IPS-15b (cell line): ENCODE measurements at regions not wholly inside any gene's neighbourhood (a gene's known extent, or its start where the extent isn't known, plus 50 kb on each side); places are given as distances from the start of the nearest gene placed in this dataset.
"Not testable (repeated sequence)": the region's sequence is repeated elsewhere in the genome, so short reads cannot be mapped to it uniquely, and the experiment has no call there.

ENCODE experiments used
- H3K27me3 ChIP-seq: one replicate; pipeline ENCODE4 v1.6.1; 2013; ENCODE audit warnings: low read length; ENCODE audit not compliant: control insufficient read depth, insufficient read depth
- H3K36me3 ChIP-seq: one replicate; pipeline ENCODE4 v1.6.1; 2013; ENCODE audit warnings: low read length; ENCODE audit not compliant: control insufficient read depth, insufficient read depth
- H3K4me1 ChIP-seq: one replicate; pipeline ENCODE4 v1.6.1; 2013; ENCODE audit warnings: mild to moderate bottlenecking, low read length; ENCODE audit not compliant: control insufficient read depth, insufficient read depth
- H3K4me3 ChIP-seq: one replicate; pipeline ENCODE4 v1.5.1; 2013; ENCODE audit warnings: low read depth, low read length
- H3K9ac ChIP-seq: one replicate; pipeline ENCODE4 v1.6.1; 2013; ENCODE audit warnings: low read depth, mild to moderate bottlenecking, low read length
- H3K9me3 ChIP-seq: one replicate; pipeline ENCODE4 v1.6.1; 2013; ENCODE audit warnings: mild to moderate bottlenecking, low read length; ENCODE audit not compliant: control insufficient read depth, insufficient read depth

- H3K4me1 ChIP-seq, result no peaks in the 10 kb centered on the region
- no peak overlapping the region for H3K9ac ChIP-seq
- no peaks in the 10 kb centered on the region for H3K9me3 ChIP-seq
- no peaks in the 10 kb centered on the region for H3K27me3 ChIP-seq
- H3K4me3 ChIP-seq, result no peak overlapping the region
- H3K36me3 ChIP-seq, result no peaks in the 10 kb centered on the region
Measured at GRCh38 chr6:8857160-8857559, 421.8 kb upstream of the SLC35B3 start.

- no peaks in the 10 kb centered on the region for H3K4me1 ChIP-seq
- no peaks in the 10 kb centered on the region for H3K36me3 ChIP-seq
- H3K27me3 ChIP-seq, result no peaks in the 10 kb centered on the region
- H3K9ac ChIP-seq, result no peak overlapping the region
- no peaks in the 10 kb centered on the region for H3K9me3 ChIP-seq
- no peak overlapping the region for H3K4me3 ChIP-seq
Measured at GRCh38 chr6:8855411-8855810, 420.1 kb upstream of the SLC35B3 start.

- Histone ChIP-seq H3K4me3 (no peak overlapping the region), H3K9ac (no peak overlapping the region), H3K27me3 (no peaks in the 10 kb centered on the region), H3K9me3 (no peaks in the 10 kb centered on the region), H3K4me1 (no peaks in the 10 kb centered on the region), H3K36me3 (no peaks in the 10 kb centered on the region)
Measured at GRCh38 chr6:8852332-8852731, 417.0 kb upstream of the SLC35B3 start.

- H3K4me1 ChIP-seq, H3K4me3 ChIP-seq, H3K36me3 ChIP-seq, H3K9ac ChIP-seq, H3K9me3 ChIP-seq, H3K27me3 ChIP-seq: not testable (repeated sequence)
Measured at GRCh38 chr6:8846680-8847079, 411.3 kb upstream of the SLC35B3 start.

- Histone ChIP-seq H3K27me3 (no peaks in the 10 kb centered on the region), H3K4me1 (no peaks in the 10 kb centered on the region), H3K9ac (no peak overlapping the region)
Measured at GRCh38 chr6:8845690-8846089, 410.3 kb upstream of the SLC35B3 start.

GRCh38 chr6:8844968-8845367 lies 409.6 kb upstream of the SLC35B3 start:
- Histone ChIP-seq H3K36me3 (no peaks in the 10 kb centered on the region), H3K4me3 (no peak overlapping the region), H3K27me3 (no peaks in the 10 kb centered on the region), H3K4me1 (no peaks in the 10 kb centered on the region), H3K9ac (no peak overlapping the region), H3K9me3 (no peaks in the 10 kb centered on the region)

More at GRCh38 chr6:8845690-8846089, 410.3 kb upstream of the SLC35B3 start:
- Histone ChIP-seq H3K9me3 (no peaks in the 10 kb centered on the region), H3K36me3 (no peaks in the 10 kb centered on the region), H3K4me3 (no peak overlapping the region)

GRCh38 chr6:8839626-8840025 lies 404.3 kb upstream of the SLC35B3 start:
- no peaks in the 10 kb centered on the region for H3K36me3 ChIP-seq
- H3K27me3 ChIP-seq, result no peaks in the 10 kb centered on the region
- no peak overlapping the region for H3K9ac ChIP-seq
- H3K4me3 ChIP-seq, result no peak overlapping the region
- no peaks in the 10 kb centered on the region for H3K4me1 ChIP-seq
- H3K9me3 ChIP-seq, result no peaks in the 10 kb centered on the region

- H3K27me3 ChIP-seq, result no peaks in the 10 kb centered on the region
- no peaks in the 10 kb centered on the region for H3K9me3 ChIP-seq
- no peaks in the 10 kb centered on the region for H3K36me3 ChIP-seq
- H3K4me1 ChIP-seq, result no peaks in the 10 kb centered on the region
- H3K9ac ChIP-seq, result no peak overlapping the region
- no peak overlapping the region for H3K4me3 ChIP-seq
Measured at GRCh38 chr6:8837343-8837742, 402.0 kb upstream of the SLC35B3 start.

- H3K9me3 ChIP-seq, H3K4me1 ChIP-seq, H3K4me3 ChIP-seq, H3K27me3 ChIP-seq, H3K36me3 ChIP-seq, H3K9ac ChIP-seq: not testable (repeated sequence)
Measured at GRCh38 chr6:8832695-8833094, 397.4 kb upstream of the SLC35B3 start.

GRCh38 chr6:8831366-8832152 lies 396.2 kb upstream of the SLC35B3 start:
- H3K27me3 ChIP-seq, result no peaks in the 10 kb centered on the region
- H3K9ac ChIP-seq, result no peak overlapping the region
- no peaks in the 10 kb centered on the region for H3K9me3 ChIP-seq
- H3K4me3 ChIP-seq, result no peak overlapping the region
- H3K4me1 ChIP-seq, result no peaks in the 10 kb centered on the region
- no peaks in the 10 kb centered on the region for H3K36me3 ChIP-seq

- Histone ChIP-seq H3K4me1 (no peaks in the 10 kb centered on the region), H3K9me3 (no peaks in the 10 kb centered on the region), H3K9ac (no peak overlapping the region), H3K4me3 (no peak overlapping the region), H3K36me3 (no peaks in the 10 kb centered on the region), H3K27me3 (no peaks in the 10 kb centered on the region)
Measured at GRCh38 chr6:8830794-8831193, 395.4 kb upstream of the SLC35B3 start.

- H3K27me3 ChIP-seq, result no peaks in the 10 kb centered on the region
- H3K4me3 ChIP-seq, result no peak overlapping the region
- no peaks in the 10 kb centered on the region for H3K4me1 ChIP-seq
- H3K9me3 ChIP-seq, result no peaks in the 10 kb centered on the region
- no peak overlapping the region for H3K9ac ChIP-seq
- H3K36me3 ChIP-seq, result no peaks in the 10 kb centered on the region
Measured at GRCh38 chr6:8829796-8830195, 394.5 kb upstream of the SLC35B3 start.
